Colonic mucosa (tissue), 4 donors: ENCODE measurements at regions not wholly inside any gene's neighbourhood (a gene's known extent, or its start where the extent isn't known, plus 50 kb on each side); places are given as distances from the start of the nearest gene placed in this dataset.

ENCODE experiments used
- DNase-seq: peaks from one replicate; pipeline ENCODE4 v3.0.0-alpha.2; 2020
- H3K27ac ChIP-seq: fragments of 200-600 bp; one replicate; pipeline ENCODE4 v1.8.0; 2021
- H3K27me3 ChIP-seq: fragments of 200-600 bp; one replicate; pipeline ENCODE4 v1.8.0; 2021
- H3K36me3 ChIP-seq: fragments of 200-600 bp; one replicate; pipeline ENCODE4 v1.8.0; 2021
- H3K4me1 ChIP-seq: fragments of 200-600 bp; one replicate; pipeline ENCODE4 v1.8.0; 2021; ENCODE audit warnings: mild to moderate bottlenecking
- H3K4me3 ChIP-seq: fragments of 200-600 bp; one replicate; pipeline ENCODE4 v1.8.0; 2021
- H3K9ac ChIP-seq, 2 donors: one replicate each; pipeline ENCODE4 v1.7.0; 2013; ENCODE audit warnings: control low read depth in 2 of 2, low read depth in 2 of 2, low read length in 2 of 2
- H3K9me3 ChIP-seq: fragments of 200-600 bp; one replicate; pipeline ENCODE4 v1.8.0; 2021
- intact Hi-C: fragments of 100-400 bp; cut with DNase I; formaldehyde crosslinking; loops from one replicate; pipeline ENCODE4 v1.14.1; 2022
- TF ChIP-seq, protein P1 (sequence below): fragments of 200-600 bp; IDR thresholded peaks from one replicate; pipeline ENCODE4 v1.8.0; 2022; ENCODE audit warnings: antibody characterized with exemption, mild to moderate bottlenecking
- donor health status: healthy.
- donor health status: DM: no; HTN: no; CAD: no.
- donor health status: DM: no; HTN: no; CAD: no.

DNA sequence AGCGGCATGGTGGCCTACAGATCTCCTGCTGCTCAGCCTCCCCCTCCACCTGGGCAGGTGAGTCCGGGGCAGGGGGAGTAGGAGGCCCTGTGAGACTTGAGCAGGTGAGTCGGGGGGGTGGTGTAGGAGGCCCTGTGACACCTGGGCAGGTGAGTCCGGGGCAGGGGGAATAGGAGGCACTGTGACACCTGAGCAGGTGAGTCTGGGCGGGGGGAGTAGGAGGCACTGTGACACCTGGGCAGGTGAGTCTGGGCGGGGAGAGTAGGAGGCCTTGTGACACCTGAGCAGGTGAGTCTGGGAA, 299.3 kb downstream of the BRD1 start:
- H3K27me3 ChIP-seq = no peaks in the 10 kb centered on the region
- no peak for DNase-seq
- TF ChIP-seq, protein P1, sequence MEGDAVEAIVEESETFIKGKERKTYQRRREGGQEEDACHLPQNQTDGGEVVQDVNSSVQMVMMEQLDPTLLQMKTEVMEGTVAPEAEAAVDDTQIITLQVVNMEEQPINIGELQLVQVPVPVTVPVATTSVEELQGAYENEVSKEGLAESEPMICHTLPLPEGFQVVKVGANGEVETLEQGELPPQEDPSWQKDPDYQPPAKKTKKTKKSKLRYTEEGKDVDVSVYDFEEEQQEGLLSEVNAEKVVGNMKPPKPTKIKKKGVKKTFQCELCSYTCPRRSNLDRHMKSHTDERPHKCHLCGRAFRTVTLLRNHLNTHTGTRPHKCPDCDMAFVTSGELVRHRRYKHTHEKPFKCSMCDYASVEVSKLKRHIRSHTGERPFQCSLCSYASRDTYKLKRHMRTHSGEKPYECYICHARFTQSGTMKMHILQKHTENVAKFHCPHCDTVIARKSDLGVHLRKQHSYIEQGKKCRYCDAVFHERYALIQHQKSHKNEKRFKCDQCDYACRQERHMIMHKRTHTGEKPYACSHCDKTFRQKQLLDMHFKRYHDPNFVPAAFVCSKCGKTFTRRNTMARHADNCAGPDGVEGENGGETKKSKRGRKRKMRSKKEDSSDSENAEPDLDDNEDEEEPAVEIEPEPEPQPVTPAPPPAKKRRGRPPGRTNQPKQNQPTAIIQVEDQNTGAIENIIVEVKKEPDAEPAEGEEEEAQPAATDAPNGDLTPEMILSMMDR = no peak
- no peaks in the 10 kb centered on the region for H3K9me3 ChIP-seq
- H3K9ac ChIP-seq = no peak overlapping the region
- no peaks in the 10 kb centered on the region for H3K4me1 ChIP-seq
- intact Hi-C loops = no loop called here
- no peak overlapping the region for H3K27ac ChIP-seq
- H3K36me3 ChIP-seq = no peaks in the 10 kb centered on the region
- no peak overlapping the region for H3K4me3 ChIP-seq

DNA sequence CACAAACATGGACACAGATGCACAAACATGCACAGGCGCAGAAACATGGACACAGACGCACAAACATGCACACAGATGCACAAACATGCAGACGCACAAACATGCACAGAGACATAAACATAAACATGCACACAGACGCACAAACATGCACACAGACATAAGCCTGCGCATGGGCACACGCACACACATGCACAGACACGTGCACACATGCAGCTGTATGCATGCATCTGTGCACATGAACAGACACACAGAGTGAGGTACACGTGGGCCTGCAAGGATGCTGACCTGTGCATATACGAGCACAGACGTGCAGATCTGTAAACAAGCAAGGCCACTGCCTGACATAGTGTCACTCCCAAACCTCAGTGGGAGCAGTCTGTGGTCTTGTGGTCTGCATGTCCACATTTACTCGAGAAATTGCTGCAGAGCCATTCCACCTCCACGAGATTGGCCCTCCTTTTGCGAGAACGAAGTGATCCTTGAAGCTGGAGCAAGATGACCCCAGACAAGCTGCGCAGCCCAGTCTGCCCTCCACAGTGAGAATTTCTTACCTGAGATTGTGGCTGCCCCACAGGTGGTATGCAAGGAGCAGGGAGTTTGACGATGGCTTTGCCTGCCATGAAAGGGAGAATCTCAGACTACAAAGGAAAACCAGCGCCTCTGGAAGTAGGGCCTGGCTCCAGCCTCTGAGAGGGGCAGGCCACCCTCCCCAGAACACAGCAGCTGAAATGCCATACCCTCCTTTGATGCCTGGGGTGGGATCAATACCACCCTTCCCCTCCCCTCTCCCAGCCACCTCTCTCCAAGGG, 299.9 kb downstream of the BRD1 start:
- no peak overlapping the region for H3K9ac ChIP-seq
- H3K4me3 ChIP-seq = no peak overlapping the region
- intact Hi-C loops = no loop called here
- TF ChIP-seq, protein P1 = no peak
- H3K9me3 ChIP-seq = no peaks in the 10 kb centered on the region
- no peaks in the 10 kb centered on the region for H3K4me1 ChIP-seq
- DNase-seq = no peak
- H3K27ac ChIP-seq = no peak overlapping the region
- no peaks in the 10 kb centered on the region for H3K36me3 ChIP-seq
- no peaks in the 10 kb centered on the region for H3K27me3 ChIP-seq

DNA sequence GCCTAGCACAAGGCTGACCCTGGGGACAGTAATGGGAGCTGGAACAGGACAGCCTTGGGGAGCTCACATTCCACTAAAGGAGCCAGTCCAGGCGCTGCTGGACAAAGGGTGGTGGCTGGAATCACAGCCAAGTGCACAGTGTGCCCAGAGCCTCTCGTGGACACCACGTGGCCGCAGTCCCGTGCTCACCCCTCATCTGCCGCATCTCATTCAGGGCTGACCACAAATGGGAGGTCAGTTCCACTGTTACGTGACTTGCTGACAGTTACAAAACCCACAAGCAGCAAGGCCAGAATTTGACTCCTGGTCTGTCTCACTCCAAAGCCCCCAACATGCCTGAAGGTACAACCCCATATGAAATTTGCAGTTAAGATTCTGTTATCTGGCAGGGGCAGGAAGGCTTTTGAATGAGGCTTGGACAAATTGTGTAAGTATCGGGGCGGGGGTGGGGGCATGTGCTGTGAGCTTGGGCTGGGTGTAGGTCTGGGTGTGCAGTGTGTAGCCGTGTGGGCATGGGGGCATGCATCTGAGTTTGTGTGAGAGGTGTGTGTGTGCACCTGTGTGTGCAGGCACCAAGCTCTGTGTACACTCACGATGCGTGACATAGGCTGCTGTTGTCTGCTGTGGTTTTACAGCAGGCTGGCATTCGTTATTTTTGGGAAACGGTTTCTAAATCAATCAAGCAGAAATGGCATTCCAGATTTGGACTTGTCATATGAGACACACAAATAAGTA, 301.7 kb downstream of the BRD1 start:
- H3K36me3 ChIP-seq = no peaks in the 10 kb centered on the region
- DNase-seq = peak; percentile 23
- no peak overlapping the region for H3K9ac ChIP-seq
- intact Hi-C loops = no loop called here
- no peak overlapping the region for H3K27ac ChIP-seq
- H3K27me3 ChIP-seq = no peaks in the 10 kb centered on the region
- H3K4me1 ChIP-seq = no peaks in the 10 kb centered on the region
- TF ChIP-seq, protein P1 = no peak
- H3K9me3 ChIP-seq = no peaks in the 10 kb centered on the region
- H3K4me3 ChIP-seq = no peak overlapping the region

DNA sequence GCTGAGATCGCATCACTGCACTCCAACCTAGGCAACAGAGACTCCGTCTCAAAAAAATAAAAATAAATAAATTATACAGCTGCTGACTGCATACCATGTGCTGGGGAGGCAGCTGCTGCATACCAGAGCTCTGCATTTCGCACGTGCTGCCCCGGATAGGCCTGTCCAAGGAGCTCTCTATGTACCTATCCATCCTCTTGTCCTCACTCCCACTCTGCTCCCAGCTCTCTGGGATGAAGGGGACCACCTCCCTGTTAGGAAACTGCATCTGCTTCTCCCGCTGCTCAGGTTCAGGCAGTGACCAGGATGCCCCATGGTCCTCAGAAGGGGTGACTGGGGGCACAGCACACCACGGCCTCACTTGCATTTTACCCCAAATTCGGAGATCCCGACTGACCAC, 302.3 kb downstream of the BRD1 start:
- Histone ChIP-seq H3K4me1 (no peaks in the 10 kb centered on the region), H3K27ac (no peak overlapping the region), H3K9me3 (no peaks in the 10 kb centered on the region), H3K27me3 (no peaks in the 10 kb centered on the region), H3K4me3 (no peak overlapping the region), H3K36me3 (no peaks in the 10 kb centered on the region), H3K9ac (no peak overlapping the region)
- intact Hi-C loops = no loop called here
- TF ChIP-seq, protein P1 = no peak
- no peak for DNase-seq

DNA sequence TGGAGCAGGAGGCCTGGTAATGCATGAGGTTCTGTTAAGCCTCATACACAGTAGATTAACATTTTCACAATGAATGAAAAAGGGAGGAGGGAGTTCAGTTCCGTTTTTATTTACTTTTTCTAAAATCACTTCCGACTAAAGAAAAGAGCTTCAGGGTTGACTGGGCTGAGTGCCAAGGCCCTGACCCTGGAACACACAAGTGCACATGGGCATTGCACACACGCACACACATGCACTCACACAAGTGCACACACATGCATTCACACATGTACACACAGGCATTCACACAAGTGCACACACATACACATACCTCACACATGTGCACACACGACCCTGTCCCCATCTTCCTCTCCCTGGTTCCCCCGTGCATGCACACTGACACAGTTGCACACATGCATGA, 303.3 kb downstream of the BRD1 start:
- Histone ChIP-seq H3K36me3 (no peaks in the 10 kb centered on the region), H3K4me3 (no peak overlapping the region), H3K9ac (no peak overlapping the region), H3K27ac (no peak overlapping the region), H3K27me3 (no peaks in the 10 kb centered on the region), H3K4me1 (no peaks in the 10 kb centered on the region), H3K9me3 (no peaks in the 10 kb centered on the region)
- TF ChIP-seq, protein P1 = no peak
- intact Hi-C loops = no loop called here
- no peak for DNase-seq
